HG03060 (cell line): ENCODE measurements at regions not wholly inside any gene's neighbourhood (a gene's known extent, or its start where the extent isn't known, plus 50 kb on each side); places are given as distances from the start of the nearest gene placed in this dataset.
A peak's percentile ranks its signal among the peaks of the same experiment; 100 is the strongest.
"Not testable (repeated sequence)": the region's sequence is repeated elsewhere in the genome, so short reads cannot be mapped to it uniquely, and the experiment has no call there.

Experiments used
- ATAC-seq: cut with Tn5 transposase; IDR thresholded peaks from one replicate; pipeline ENCODE4 v1.9.1; 2021; ENCODE audit warnings: low read depth, moderate number of reproducible peaks; ENCODE audit not compliant: unreplicated experiment

- ATAC-seq, result no peak
These were observed 586.0 kb upstream of the VRK2 start for GRCh38 chr2:57460396-57461276.

GRCh38 chr2:57461624-57462023, 585.0 kb upstream of the VRK2 start:
- no peak for ATAC-seq

DNA sequence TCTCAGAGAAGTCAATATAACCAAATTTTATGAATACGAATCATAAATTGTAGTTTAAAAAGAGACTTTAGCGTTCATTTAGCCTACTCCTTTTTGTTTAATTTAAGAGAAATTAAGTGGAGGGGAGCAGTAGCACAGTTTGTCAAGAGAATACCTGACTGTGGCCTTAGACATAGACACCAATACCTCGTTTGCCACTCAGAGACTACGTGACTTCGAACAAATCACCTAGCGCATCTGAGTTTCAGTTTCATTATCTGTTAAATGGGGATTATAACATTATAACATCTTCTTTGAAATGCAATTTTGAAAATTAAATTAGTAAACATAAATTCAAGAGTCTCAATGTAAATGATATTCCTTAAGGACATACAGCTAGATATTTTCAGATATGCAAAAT, 581.5 kb upstream of the VRK2 start:
- no peak for ATAC-seq

DNA sequence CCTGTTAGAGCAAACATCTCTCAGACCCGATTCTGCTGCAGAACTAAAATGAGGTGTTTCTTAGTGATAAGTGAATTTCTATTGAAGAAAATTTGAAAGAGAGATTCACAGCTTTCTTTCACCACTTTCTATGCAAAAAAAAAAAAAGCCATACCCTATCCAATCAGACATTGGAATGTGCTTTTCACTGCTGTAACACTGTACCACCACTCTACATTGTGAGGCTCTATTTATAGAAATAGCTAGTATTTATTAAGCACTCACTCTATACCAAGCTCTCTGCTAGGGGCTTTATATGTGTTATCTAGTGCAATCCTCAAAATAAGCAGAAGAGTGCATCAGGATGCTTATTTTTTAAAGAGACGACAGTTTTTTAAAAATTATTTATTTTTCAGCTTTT, 580.6 kb upstream of the VRK2 start:
- ATAC-seq, result no peak

- no peak for ATAC-seq
These were observed 571.2 kb upstream of the VRK2 start for GRCh38 chr2:57475391-57475790.

GRCh38 chr2:57479981-57480380, 566.6 kb upstream of the VRK2 start:
- ATAC-seq, result no peak

- no peak for ATAC-seq
These were observed 558.5 kb upstream of the VRK2 start for GRCh38 chr2:57488061-57488460.

DNA sequence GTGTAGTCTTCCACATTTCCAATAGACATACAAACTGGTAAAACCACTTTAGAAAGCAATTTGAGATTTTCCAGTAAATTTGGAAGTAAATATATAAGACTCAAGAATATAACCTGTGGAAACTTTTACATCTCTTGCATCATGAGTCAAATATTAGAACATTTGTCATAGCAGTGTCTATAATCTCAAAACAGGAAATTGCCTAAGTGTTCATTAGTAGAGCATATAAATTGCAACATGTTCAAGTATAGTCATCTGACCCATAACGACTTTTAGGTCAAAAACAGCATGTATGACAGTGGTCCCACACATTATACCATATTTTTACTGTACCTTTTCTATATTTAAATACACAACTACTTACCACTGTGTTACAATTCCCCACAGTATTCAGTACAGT, 555.9 kb upstream of the VRK2 start:
- no peak for ATAC-seq

- no peak for ATAC-seq
These were observed 555.4 kb upstream of the VRK2 start for GRCh38 chr2:57491213-57491612.

GRCh38 chr2:57493966-57494365, 552.6 kb upstream of the VRK2 start:
- ATAC-seq, result not testable (repeated sequence)

- no peak for ATAC-seq
These were observed 549.0 kb upstream of the VRK2 start for GRCh38 chr2:57497489-57498096.

DNA sequence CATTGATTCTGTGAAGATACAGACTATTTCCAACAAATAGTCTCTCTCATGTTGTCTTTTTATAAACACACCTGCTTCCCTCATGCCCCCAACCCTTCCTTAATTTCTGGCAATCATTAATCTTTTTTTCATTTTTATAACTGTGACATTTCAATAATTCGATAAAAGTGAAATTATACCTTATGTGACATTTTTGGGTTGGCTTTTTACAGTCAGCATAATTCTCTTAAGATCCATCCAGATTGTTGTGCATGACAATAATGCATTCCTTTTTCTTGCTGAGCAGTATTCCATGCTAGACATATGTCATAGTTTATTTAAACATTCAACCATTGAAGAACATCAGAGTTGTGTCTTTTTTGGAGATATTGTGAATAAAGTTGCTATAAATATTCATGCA, 541.8 kb upstream of the VRK2 start:
- no peak for ATAC-seq

DNA sequence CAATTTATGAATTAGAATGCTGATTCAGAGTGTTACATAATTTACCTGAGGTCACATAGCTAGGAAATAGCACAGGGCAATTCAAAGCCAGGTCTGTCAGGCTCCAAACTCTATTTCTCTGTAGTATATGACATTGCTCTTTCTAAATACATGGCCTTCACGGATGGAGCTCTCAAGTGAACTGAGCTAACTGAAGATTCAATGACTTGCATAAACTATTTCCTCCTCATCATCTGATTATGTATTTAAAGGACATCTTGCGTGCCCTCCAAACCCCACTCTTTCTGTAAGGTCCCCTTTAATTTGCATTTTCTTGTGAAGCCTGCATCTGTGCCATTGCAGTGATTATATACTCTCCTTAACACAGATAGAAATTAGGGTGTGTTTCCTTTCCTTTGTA, 537.4 kb upstream of the VRK2 start:
- ATAC-seq, result no peak

DNA sequence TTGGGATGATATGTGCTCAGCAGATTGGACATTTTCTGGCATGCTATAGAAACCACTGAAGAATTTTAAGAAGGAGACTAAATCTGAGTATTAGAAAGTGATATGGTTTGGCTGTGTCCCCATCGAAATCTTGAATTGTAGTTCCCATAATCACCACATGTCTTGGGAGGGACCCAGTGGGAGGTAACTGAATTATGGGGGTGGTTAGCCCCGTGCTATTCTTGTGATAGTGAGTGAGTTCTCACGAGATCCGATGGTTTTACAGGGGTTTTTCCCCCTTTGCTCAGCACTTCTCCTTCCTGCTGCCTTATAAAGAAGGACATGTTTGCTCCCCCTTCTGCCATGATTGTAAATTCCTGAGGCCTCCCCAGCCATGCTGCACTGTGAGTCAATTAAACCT, 535.9 kb upstream of the VRK2 start:
- ATAC-seq, result no peak

DNA sequence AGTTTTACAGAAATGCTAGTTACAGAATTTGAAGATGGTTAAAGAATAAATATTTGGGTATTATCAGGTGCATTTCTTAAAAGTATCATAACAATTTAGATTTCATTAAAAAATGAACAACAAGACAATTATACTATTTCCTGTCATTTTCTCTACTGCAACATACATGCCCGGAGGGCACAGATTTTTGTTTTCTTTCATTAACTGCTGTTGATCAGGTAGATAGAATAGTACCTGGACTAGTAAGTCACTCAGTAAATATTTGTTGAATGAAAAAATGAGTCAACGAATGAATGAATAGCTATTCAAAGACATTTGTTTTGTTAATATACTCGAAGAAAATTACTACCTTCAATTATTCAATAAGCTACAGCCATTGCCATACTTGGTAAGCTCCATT, 531.2 kb upstream of the VRK2 start:
- ATAC-seq, result no peak

DNA sequence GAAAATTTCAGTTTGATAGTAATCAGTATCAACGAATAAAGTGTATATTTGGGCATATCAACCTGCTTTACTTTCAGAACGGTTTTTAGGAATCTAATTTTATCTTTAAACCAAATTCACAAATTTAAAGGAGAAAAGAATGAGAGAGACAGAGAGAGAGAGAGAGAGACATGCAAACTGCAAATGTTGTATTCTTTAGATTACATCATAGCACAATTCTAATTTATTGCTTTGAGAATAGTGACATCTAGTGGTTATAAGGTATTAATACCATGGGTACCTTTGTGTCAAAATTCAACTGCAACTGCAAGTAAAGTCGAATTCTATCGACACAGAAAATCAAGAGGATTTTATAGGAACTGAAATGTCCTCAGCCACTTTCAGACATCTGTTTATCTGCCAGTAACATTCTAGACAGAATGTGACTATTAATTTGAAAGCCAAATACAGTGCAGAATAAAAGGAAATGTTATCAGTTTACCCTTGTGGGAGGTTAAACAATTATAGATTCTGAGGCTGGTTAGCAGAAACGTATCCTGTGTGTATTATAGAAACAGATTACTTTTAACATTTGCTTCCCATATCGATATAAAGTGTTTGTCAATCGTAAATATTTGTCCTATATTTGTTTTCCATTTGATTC, 529.8 kb upstream of the VRK2 start:
- ATAC-seq, result peak; percentile 78

DNA sequence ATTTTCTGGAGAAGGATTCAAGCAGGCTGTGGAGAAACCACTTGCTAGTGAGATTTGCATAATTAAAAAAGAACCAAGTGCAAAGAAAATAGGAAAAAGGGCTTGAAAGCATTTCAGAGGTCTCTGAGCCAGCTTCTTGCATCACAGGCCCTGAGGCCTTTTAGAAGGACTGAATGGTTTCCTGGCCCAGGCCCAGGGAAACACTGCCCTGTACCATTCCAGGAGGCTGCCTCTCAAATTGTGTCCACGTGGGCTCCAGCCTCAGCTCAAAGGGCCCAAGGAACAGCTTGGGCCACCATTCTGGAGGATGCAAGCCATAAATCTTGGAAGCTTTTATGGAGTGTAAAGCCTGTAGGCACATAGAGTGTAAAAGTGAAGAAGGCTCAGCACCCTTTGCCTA, 523.3 kb upstream of the VRK2 start:
- no peak for ATAC-seq

GRCh38 chr2:57527685-57528084, 518.9 kb upstream of the VRK2 start:
- no peak for ATAC-seq

GRCh38 chr2:57528499-57528898, 518.1 kb upstream of the VRK2 start:
- ATAC-seq, result no peak

DNA sequence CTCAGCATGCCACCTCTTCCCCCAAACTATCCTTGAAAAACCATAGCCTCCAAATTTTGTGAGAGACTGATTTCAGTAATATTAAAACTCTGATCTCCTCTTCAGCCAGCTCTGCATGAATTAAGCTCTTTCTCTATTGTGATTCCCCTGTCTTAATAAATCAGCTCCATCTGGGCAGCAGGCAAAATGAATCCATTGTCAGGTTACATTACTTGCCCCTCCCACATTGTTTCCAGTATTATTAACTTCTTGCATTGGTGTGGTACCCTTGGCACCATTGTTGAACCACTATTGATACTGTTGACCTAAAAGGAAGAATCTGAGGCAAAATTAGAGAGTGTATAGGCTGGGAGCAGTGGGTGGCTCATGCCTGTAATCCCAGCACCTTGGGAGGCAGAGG, 512.2 kb upstream of the VRK2 start:
- ATAC-seq, result no peak

- no peak for ATAC-seq
These were observed 509.9 kb upstream of the VRK2 start for GRCh38 chr2:57536535-57537231.
